GM18870 (cell line): ENCODE measurements at regions not wholly inside any gene's neighbourhood (a gene's known extent, or its start where the extent isn't known, plus 50 kb on each side); places are given as distances from the start of the nearest gene placed in this dataset.

Experiments used
- ATAC-seq: cut with Tn5 transposase; IDR thresholded peaks from one replicate; pipeline ENCODE4 v1.9.1; 2021; ENCODE audit warnings: moderate library complexity; ENCODE audit not compliant: unreplicated experiment

GRCh38 chr6:119586250-119586882, 236.8 kb upstream of the MAN1A1 start:
- peak; percentile 93 for ATAC-seq

- no peak for ATAC-seq
Measured at GRCh38 chr6:119584088-119584487, 234.5 kb upstream of the MAN1A1 start.

- ATAC-seq = no peak
Measured at GRCh38 chr6:119581220-119581619, 231.7 kb upstream of the MAN1A1 start.

GRCh38 chr6:119575721-119576120, 226.2 kb upstream of the MAN1A1 start:
- no peak for ATAC-seq

- no peak for ATAC-seq
Measured at GRCh38 chr6:119568580-119568979, 219.0 kb upstream of the MAN1A1 start.

GRCh38 chr6:119566546-119567260, 217.1 kb upstream of the MAN1A1 start:
- no peak for ATAC-seq

- ATAC-seq = no peak
Measured at GRCh38 chr6:119565893-119566292, 216.3 kb upstream of the MAN1A1 start.

GRCh38 chr6:119562168-119562567, 212.6 kb upstream of the MAN1A1 start:
- no peak for ATAC-seq

GRCh38 chr6:119559586-119559985, 210.0 kb upstream of the MAN1A1 start:
- ATAC-seq = no peak

- ATAC-seq = no peak
Measured at GRCh38 chr6:119557239-119557638, 207.7 kb upstream of the MAN1A1 start.

GRCh38 chr6:119552021-119552420, 202.5 kb upstream of the MAN1A1 start:
- no peak for ATAC-seq

GRCh38 chr6:119547024-119547423, 197.5 kb upstream of the MAN1A1 start:
- ATAC-seq = no peak

GRCh38 chr6:119545245-119545644, 195.7 kb upstream of the MAN1A1 start:
- no peak for ATAC-seq

- ATAC-seq = no peak
Measured at GRCh38 chr6:119544325-119545175, 195.0 kb upstream of the MAN1A1 start.

- ATAC-seq = no peak
Measured at GRCh38 chr6:119543332-119543731, 193.8 kb upstream of the MAN1A1 start.

- ATAC-seq = no peak
Measured at GRCh38 chr6:119542037-119542436, 192.5 kb upstream of the MAN1A1 start.

- ATAC-seq = no peak
Measured at GRCh38 chr6:119541132-119541905, 191.8 kb upstream of the MAN1A1 start.

- ATAC-seq = no peak
Measured at GRCh38 chr6:119540417-119540816, 190.9 kb upstream of the MAN1A1 start.

- ATAC-seq = no peak
Measured at GRCh38 chr6:119539066-119539746, 189.6 kb upstream of the MAN1A1 start.

GRCh38 chr6:119536666-119537065, 187.1 kb upstream of the MAN1A1 start:
- ATAC-seq = no peak
